ENCODE measurements at regions not wholly inside any gene's neighbourhood (a gene's known extent, or its start where the extent isn't known, plus 50 kb on each side); places are given as distances from the start of the nearest gene placed in this dataset.

DNA sequence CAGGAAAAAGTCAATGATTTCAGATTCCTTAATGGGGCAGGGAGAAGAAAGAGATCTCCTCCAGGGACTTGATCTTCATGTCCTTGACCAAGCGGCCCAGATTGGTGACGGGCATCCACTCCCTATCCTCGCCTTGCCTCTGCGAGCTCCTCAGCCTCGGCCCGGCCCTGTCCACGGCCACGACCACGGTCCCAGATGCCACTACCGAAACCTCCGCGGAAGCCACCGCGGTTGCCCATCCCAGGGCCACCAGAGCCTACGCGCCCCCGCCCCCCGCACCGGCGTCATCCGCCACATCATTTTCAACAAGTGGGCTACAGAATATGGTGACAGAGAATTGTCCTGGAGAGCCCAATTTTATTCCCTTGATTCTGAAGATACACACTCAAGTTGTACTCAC, 751.2 kb upstream of the PABPC4L start:
- no peak for TF ChIP-seq CTCF (conservative IDR thresholded peaks at IDR 0.05)
- no peak for TF ChIP-seq ZFX (IDR thresholded peaks at IDR 0.05)
- H3K27ac ChIP-seq: peak overlapping the region; percentile 40; the same call in 1 of the 2 replicates

- no peak overlapping the region; the same call in 1 of the 2 replicates for H3K27ac ChIP-seq
- TF ChIP-seq ZFX (IDR thresholded peaks at IDR 0.05) (no peak), CTCF (conservative IDR thresholded peaks at IDR 0.05) (no peak)
Measured at GRCh38 chr4:134952305-134952704, 750.7 kb upstream of the PABPC4L start.

GRCh38 chr4:134948110-134948642, 746.6 kb upstream of the PABPC4L start:
- TF ChIP-seq ZFX (IDR thresholded peaks at IDR 0.05) (no peak), CTCF (conservative IDR thresholded peaks at IDR 0.05) (no peak)
- no peak overlapping the region for H3K27ac ChIP-seq

GRCh38 chr4:134944115-134944514, 742.5 kb upstream of the PABPC4L start:
- no peak for TF ChIP-seq CTCF (conservative IDR thresholded peaks at IDR 0.05)
- no peak for TF ChIP-seq ZFX (IDR thresholded peaks at IDR 0.05)
- H3K27ac ChIP-seq: no peak overlapping the region

GRCh38 chr4:134936014-134936413, 734.4 kb upstream of the PABPC4L start:
- no peak for TF ChIP-seq CTCF (conservative IDR thresholded peaks at IDR 0.05)
- TF ChIP-seq ZFX (IDR thresholded peaks at IDR 0.05): no peak
- H3K27ac ChIP-seq: no peak overlapping the region

DNA sequence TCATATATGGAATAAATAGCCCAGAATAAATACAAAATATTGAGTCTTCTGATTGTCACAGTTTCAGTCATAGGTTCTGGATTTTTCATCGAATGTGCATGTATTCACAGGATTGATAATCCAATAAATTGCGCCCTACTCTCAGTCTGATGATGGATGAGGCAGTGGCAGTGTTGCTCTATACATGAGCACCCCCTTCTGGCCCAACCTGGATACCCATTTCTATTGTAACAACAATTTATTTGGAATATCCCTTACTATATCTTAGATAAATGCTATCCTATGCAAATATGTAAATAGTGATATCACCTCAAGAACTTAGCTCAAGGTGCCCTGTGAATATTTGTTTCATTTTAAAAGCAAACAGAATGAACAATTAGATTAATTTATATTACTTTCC, 733.7 kb upstream of the PABPC4L start:
- no peak for TF ChIP-seq ZFX (IDR thresholded peaks at IDR 0.05)
- peak; percentile 72 for TF ChIP-seq CTCF (conservative IDR thresholded peaks at IDR 0.05)
- no peak overlapping the region for H3K27ac ChIP-seq

GRCh38 chr4:134934036-134934808, 732.6 kb upstream of the PABPC4L start:
- TF ChIP-seq CTCF (conservative IDR thresholded peaks at IDR 0.05): no peak
- no peak for TF ChIP-seq ZFX (IDR thresholded peaks at IDR 0.05)
- no peak overlapping the region for H3K27ac ChIP-seq
